ENCODE measurements at regions not wholly inside any gene's neighbourhood (a gene's known extent, or its start where the extent isn't known, plus 50 kb on each side); places are given as distances from the start of the nearest gene placed in this dataset.

DNA sequence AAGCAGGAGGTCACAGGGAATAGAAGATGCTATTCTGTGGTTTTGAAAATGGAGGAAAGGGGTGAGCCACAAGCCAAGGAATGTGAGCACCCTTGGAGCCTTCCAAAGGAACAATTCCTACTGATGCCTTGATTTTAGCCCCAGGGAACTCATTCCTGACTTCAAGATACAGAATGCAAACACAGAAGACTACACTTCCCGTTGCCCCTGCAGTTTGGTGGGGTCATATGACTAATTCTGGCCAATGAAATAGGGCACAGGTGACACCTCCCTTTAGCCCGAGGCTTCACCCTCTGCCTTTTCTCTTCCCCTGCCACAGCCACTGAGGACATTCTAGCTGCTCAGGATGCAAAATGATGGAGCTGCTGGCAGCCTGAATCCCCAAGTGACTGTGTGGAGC lies 126.1 kb downstream of the INHBB start:
- H3K9me3 ChIP-seq = no peaks in the 10 kb centered on the region
- H3K4me1 ChIP-seq = peaks cover 20 to 34% of the 10 kb centered on the region in 2 donors
- H3K36me3 ChIP-seq = no peaks in the 10 kb centered on the region
- no peak overlapping the region for H3K27ac ChIP-seq
- DNase-seq = no peak
- intact Hi-C loops (cut with DNase I) = no loop called here
- no peaks in the 10 kb centered on the region for H3K27me3 ChIP-seq
- TF ChIP-seq CTCF (IDR thresholded peaks at IDR 0.05) (no peak), POLR2A (IDR thresholded peaks at IDR 0.05) (no peak)
- WGBS, 2 donors = 65 to 68% methylated on average over 2 of the region's 2 CpGs
- no peak overlapping the region for H3K4me3 ChIP-seq (replicated peaks in 1 of 3)

GRCh38 chr2:120472891-120473309 lies 127.0 kb downstream of the INHBB start:
- Histone ChIP-seq H3K4me3 (replicated peaks in 1 of 3) (no peak overlapping the region), H3K27ac (no peak overlapping the region), H3K36me3 (no peaks in the 10 kb centered on the region), H3K9me3 (no peaks in the 10 kb centered on the region), H3K27me3 (no peaks in the 10 kb centered on the region), H3K4me1 (peaks cover 20 to 34% of the 10 kb centered on the region in 2 donors)
- TF ChIP-seq CTCF (IDR thresholded peaks at IDR 0.05) (no peak), POLR2A (IDR thresholded peaks at IDR 0.05) (no peak)
- WGBS, 2 donors = 93 to 96% methylated on average over 12 of the region's 12 CpGs
- DNase-seq = no peak
- intact Hi-C loops (cut with DNase I) = no loop called here

- H3K27ac ChIP-seq = peak overlapping the region in 2 of 3 donors; percentile 59 to 62
- WGBS, 2 donors = 67 to 71% methylated on average over 14 to 16 of the region's 16 CpGs
Observed at GRCh38 chr2:120473522-120474271, 127.8 kb downstream of the INHBB start.

GRCh38 chr2:120474486-120474885 lies 128.6 kb downstream of the INHBB start:
- peak overlapping the region in 1 of 3 donors; percentile 59 for H3K27ac ChIP-seq
- no peaks in the 10 kb centered on the region for H3K27me3 ChIP-seq
- WGBS, 2 donors = 90 to 93% methylated on average over 8 of the region's 8 CpGs
- H3K4me3 ChIP-seq (replicated peaks in 1 of 3) = no peak overlapping the region
- H3K9me3 ChIP-seq = no peaks in the 10 kb centered on the region
- intact Hi-C loops (cut with DNase I) = no loop called here
- H3K4me1 ChIP-seq = peaks cover 20 to 34% of the 10 kb centered on the region in 2 donors
- TF ChIP-seq POLR2A (IDR thresholded peaks at IDR 0.05) = no peak
- TF ChIP-seq CTCF (IDR thresholded peaks at IDR 0.05) = no peak
- no peak for DNase-seq
- no peaks in the 10 kb centered on the region for H3K36me3 ChIP-seq

More at GRCh38 chr2:120473522-120474271, 127.8 kb downstream of the INHBB start:
- intact Hi-C loops (cut with DNase I) = no loop called here
- Histone ChIP-seq H3K4me1 (peaks cover 20 to 34% of the 10 kb centered on the region in 2 donors), H3K36me3 (no peaks in the 10 kb centered on the region), H3K27me3 (no peaks in the 10 kb centered on the region), H3K9me3 (no peaks in the 10 kb centered on the region), H3K4me3 (replicated peaks in 1 of 3) (no peak overlapping the region)
- TF ChIP-seq POLR2A (IDR thresholded peaks at IDR 0.05) = no peak
- no peak for TF ChIP-seq CTCF (IDR thresholded peaks at IDR 0.05)
- DNase-seq = peak; percentile 21 to 63

DNA sequence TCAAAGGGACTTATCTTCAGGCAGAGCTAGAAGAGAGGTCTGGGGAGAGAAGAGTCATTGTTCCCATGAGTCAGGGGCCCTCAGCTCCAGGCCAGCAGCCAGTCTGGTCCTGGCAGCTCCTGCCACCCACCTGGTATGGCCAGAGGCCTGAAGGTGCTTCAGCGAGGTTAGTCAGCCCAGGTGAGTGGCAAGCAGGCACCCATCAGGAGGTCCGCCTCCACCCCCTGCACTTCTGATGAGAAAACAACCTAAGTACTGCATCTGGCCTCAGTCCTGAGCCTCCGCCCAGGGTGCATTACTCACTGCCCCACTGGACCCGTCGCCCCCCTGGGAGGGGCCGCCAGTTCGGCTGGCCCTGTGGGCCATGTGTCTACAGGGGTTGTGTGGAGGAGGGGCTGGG lies 130.2 kb downstream of the INHBB start:
- H3K27me3 ChIP-seq = no peaks in the 10 kb centered on the region
- DNase-seq = peak; percentile 26 to 31
- no peak for TF ChIP-seq CTCF (IDR thresholded peaks at IDR 0.05)
- no peak for TF ChIP-seq POLR2A (IDR thresholded peaks at IDR 0.05)
- H3K4me3 ChIP-seq (replicated peaks in 1 of 3) = no peak overlapping the region
- 78 to 94% methylated on average over 5 to 6 of the region's 7 CpGs for WGBS, 2 donors
- no peaks in the 10 kb centered on the region for H3K9me3 ChIP-seq
- H3K4me1 ChIP-seq = peaks cover 9 to 19% of the 10 kb centered on the region in 2 donors
- no peaks in the 10 kb centered on the region for H3K36me3 ChIP-seq
- no peak overlapping the region for H3K27ac ChIP-seq
- intact Hi-C loops (cut with DNase I) = no loop called here
